Right lobe of liver (tissue), 4 donors: ENCODE measurements at regions not wholly inside any gene's neighbourhood (a gene's known extent, or its start where the extent isn't known, plus 50 kb on each side); places are given as distances from the start of the nearest gene placed in this dataset.

ENCODE experiments used
- CTCF ChIP-seq, 4 donors: fragments of 200-600 bp in 3 of 4; fragments of 450-650 bp in 1 of 4; IDR thresholded peaks; one replicate each; pipeline versions ENCODE4 v1.5.1 to v1.8.0; 2016 to 2022; ENCODE audit warnings: antibody characterized with exemption in 4 of 4, mild to moderate bottlenecking in 2 of 4
- POLR2A ChIP-seq: fragments of 450-650 bp; IDR thresholded peaks from one replicate; pipeline ENCODE4 v1.6.1; 2017; ENCODE audit warnings: antibody characterized with exemption, mild to moderate bottlenecking
- donor health status: DM: no; HTN: no; CAD: no.
- donor health status: DM: no; HTN: no; CAD: no.
- donor health status: DM: no; HTN: yes; CAD: no.

- TF ChIP-seq POLR2A (no peak), CTCF (IDR thresholded peaks at IDR 0.05) (no peak)
Measured at GRCh38 chr2:56127463-56128152, 56.2 kb upstream of the CCDC85A start.
